ENCODE measurements at regions not wholly inside any gene's neighbourhood (a gene's known extent, or its start where the extent isn't known, plus 50 kb on each side); places are given as distances from the start of the nearest gene placed in this dataset.

- TF ChIP-seq CTCF (IDR thresholded peaks at IDR 0.05; ENCODE audit: low read depth, low read length) (no peak), MYC (IDR thresholded peaks at IDR 0.05; ENCODE audit: low read depth, low read length) (no peak), MAX (IDR thresholded peaks at IDR 0.05; ENCODE audit: low read depth, low read length) (no peak)
Measured at GRCh38 chr16:26672206-26672605, 394.5 kb upstream of the C16orf82 start.
